PFSK-1 (cell line): ENCODE measurements at regions not wholly inside any gene's neighbourhood (a gene's known extent, or its start where the extent isn't known, plus 50 kb on each side); places are given as distances from the start of the nearest gene placed in this dataset.

Experiments used
- FOXP2 ChIP-seq: optimal IDR thresholded peaks from 2 replicates; pipeline ENCODE3; 2011; ENCODE audit warnings: borderline replicate concordance, control low read depth, inconsistent platforms; ENCODE audit not compliant: insufficient read depth; ENCODE audit errors: extremely low read length, extremely low read depth
- POLR2AphosphoS5 ChIP-seq: IDR thresholded peaks from 2 replicates; pipeline ENCODE4 v1.6.1; 2012; ENCODE audit warnings: low read depth, mild to moderate bottlenecking, control low read depth, low read length, moderate library complexity
- SIN3A ChIP-seq: IDR thresholded peaks from 2 replicates; pipeline ENCODE4 v1.6.1; 2012; ENCODE audit warnings: mild to moderate bottlenecking, low read length, moderate library complexity, borderline replicate concordance; ENCODE audit not compliant: insufficient read depth

DNA sequence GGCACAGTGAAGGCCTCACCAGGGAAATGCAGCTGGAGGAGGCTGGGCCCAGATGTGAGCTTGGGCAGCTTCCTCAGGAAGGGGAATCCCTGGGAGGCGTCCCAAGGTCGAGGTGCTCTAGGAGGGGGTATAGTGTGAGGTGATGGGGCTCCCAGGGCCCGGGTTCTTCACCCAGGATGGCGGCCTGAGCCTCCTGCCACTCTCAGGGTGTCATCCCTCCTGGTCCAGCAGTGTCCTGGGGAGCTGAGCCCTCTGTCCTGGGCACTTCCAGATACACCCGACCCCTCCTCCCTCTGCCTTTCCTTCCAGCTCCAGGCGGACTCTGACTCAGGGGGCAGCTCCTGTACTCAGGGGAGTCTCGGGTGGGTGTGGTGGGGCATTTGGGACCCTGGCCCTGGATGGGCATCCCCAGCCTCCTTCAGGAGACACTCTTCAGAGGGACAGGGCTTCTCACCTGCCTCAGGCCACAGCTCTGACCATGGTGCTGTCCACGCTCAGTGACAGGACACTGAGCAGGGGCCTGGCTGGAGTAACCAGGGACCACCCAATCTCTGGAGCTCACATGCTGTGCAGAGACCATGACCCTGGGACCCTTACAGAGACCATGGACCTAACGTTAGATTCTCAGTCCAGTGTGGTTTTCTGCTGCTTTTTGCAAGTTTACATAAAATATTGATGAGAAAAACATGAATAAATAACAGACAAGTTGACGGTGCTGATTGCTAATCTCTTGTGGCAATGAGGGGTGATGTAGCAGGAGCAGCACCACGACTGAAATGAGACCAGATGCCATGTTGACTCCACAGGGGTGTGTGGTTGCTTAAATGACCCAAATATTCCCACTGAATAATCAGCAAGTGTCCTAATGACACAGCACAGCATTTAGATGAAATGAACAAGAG, 101.9 kb downstream of the GGTLC2 start:
- TF ChIP-seq SIN3A = no peak
- no peak for TF ChIP-seq POLR2AphosphoS5
- TF ChIP-seq FOXP2 = no peak
